ENCODE measurements at regions not wholly inside any gene's neighbourhood (a gene's known extent, or its start where the extent isn't known, plus 50 kb on each side); places are given as distances from the start of the nearest gene placed in this dataset.
"Not testable (repeated sequence)": the region's sequence is repeated elsewhere in the genome, so short reads cannot be mapped to it uniquely, and the experiment has no call there.

GRCh38 chr16:52671590-52671989 is 124.6 kb upstream of the TOX3 start:
- TF ChIP-seq ZFX (IDR thresholded peaks at IDR 0.05; ENCODE audit: borderline replicate concordance) (no peak), CTCF (IDR thresholded peaks at IDR 0.05) (no peak)
- H3K27ac ChIP-seq = no peak overlapping the region

DNA sequence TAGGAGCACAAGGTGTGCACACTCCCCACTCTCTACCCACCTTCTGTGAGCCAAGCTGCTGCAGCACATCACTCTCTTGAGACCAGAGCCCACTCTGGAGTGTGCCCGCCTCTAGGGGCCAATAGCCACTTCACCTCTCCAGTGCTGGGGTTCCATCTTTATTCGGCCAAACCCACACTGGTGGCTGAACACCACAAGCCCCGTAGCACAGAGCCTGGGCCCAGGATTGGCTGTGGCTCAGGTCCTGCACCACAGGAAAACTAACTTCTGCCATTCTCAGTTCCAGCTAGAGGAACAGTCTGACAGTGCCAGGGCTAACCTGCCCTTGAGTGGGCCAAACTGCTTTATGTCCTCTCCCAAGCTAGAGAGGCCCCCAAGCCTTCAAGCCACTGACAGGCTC is 111.0 kb upstream of the TOX3 start:
- H3K27ac ChIP-seq = no peak overlapping the region
- no peak for TF ChIP-seq CTCF (IDR thresholded peaks at IDR 0.05)
- TF ChIP-seq ZFX (IDR thresholded peaks at IDR 0.05; ENCODE audit: borderline replicate concordance) = no peak

GRCh38 chr16:52655916-52656315 is 109.0 kb upstream of the TOX3 start:
- not testable (repeated sequence) for H3K27ac ChIP-seq

DNA sequence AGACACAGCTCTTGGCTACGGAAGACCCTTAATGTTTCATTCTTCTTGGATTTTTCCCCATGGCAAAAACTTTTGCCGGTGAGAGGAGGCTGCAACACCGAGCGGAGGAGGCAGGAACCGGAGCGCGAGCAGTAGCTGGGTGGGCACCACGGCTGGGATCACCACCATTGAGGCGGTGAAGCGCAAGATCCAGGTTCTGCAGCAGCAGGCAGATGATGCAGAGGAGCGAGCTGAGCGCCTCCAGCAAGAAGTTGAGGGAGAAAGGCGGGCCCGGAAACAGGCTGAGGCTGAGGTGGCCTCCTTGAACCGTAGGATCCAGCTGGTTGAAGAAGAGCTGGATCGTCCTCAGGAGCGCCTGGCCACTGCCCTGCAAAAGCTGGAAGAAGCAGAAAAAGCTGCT is 108.2 kb upstream of the TOX3 start:
- H3K27ac ChIP-seq = not testable (repeated sequence)

DNA sequence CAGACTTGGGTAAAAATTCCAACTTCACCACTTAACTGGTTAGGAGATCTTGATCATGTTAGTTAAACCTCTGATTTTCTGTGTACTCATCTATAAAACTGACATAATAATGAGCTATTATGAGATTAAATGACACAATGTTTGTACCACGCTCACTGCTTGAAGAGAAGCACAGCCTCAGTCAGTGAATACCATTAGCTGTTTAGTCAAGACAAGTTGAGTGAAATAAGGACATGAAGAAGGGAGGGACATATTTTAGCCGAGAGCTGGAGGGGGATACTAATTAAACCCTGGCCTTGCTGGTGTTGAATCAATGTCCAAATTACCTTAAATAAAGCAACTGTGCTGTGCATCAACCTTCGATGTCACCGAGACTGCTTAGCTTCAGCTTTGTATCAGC is 105.1 kb upstream of the TOX3 start:
- H3K27ac ChIP-seq = no peak overlapping the region
- TF ChIP-seq CTCF (IDR thresholded peaks at IDR 0.05) (no peak), ZFX (IDR thresholded peaks at IDR 0.05; ENCODE audit: borderline replicate concordance) (no peak)

DNA sequence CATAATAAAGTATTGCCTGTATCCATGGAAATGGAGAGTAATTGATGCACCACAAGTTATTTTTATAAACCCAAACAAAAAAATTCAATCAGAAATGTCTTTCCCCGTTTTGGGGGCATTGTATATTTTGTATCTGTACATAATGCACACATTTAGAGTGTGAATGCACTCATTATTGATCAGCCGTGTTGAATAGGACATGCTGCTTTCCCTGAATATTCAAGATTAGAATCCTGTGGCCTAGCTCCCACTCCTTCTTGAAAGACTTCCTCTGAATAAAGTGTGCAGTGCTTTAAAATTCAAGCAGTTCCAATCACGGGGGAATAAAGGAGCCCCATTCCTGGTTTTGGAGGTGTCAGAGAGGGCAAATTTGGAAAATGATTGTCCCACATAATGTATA is 103.8 kb upstream of the TOX3 start:
- TF ChIP-seq CTCF (IDR thresholded peaks at IDR 0.05) = no peak
- no peak for TF ChIP-seq ZFX (IDR thresholded peaks at IDR 0.05; ENCODE audit: borderline replicate concordance)
- no peak overlapping the region for H3K27ac ChIP-seq

- TF ChIP-seq CTCF (IDR thresholded peaks at IDR 0.05) (no peak), ZFX (IDR thresholded peaks at IDR 0.05; ENCODE audit: borderline replicate concordance) (no peak)
- H3K27ac ChIP-seq = no peak overlapping the region
These were observed 103.4 kb upstream of the TOX3 start for GRCh38 chr16:52650318-52650717.

- no peak for TF ChIP-seq CTCF (IDR thresholded peaks at IDR 0.05)
- no peak for TF ChIP-seq ZFX (IDR thresholded peaks at IDR 0.05; ENCODE audit: borderline replicate concordance)
- H3K27ac ChIP-seq = no peak overlapping the region
These were observed 102.9 kb upstream of the TOX3 start for GRCh38 chr16:52649870-52650269.

- TF ChIP-seq CTCF (IDR thresholded peaks at IDR 0.05) (no peak), ZFX (IDR thresholded peaks at IDR 0.05; ENCODE audit: borderline replicate concordance) (no peak)
These were observed 100.6 kb upstream of the TOX3 start for GRCh38 chr16:52647588-52647987.

More at GRCh38 chr16:52647588-52647987, 100.6 kb upstream of the TOX3 start:
- no peak overlapping the region; the same call in 1 of the 2 replicates for H3K27ac ChIP-seq
